Naive thymus-derived CD8-positive, alpha-beta T cell (primary cell): ENCODE measurements at regions not wholly inside any gene's neighbourhood (a gene's known extent, or its start where the extent isn't known, plus 50 kb on each side); places are given as distances from the start of the nearest gene placed in this dataset.

Source experiments
- ATAC-seq, 2 donors: fragments of 150-1000 bp; cut with Tn5 transposase in 1 of 2; sonication (Bioruptor Pico), chemical (Tn5 transposase) in 1 of 2; 1 replicate in 1 of 2; 2 replicates in 1 of 2; pipeline ENCODE4 v1.10.0; 2021; ENCODE audit warnings: mild to moderate bottlenecking in 2 of 2, moderate library complexity in 2 of 2
- POLR2A ChIA-PET: fragments of 350-600 bp; sonication (Branson Sonifier 250); formaldehyde crosslinking; loops from one replicate; lab custom pipeline; 2021; ENCODE audit warnings: antibody characterized with exemption; lab: Charles Lee
- DNase-seq, 10 donors: peaks; one replicate each; pipeline versions ENCODE4 v3.0.0 to v3.0.0-alpha.2; 2020 to 2022
- H3K27ac Mint-ChIP-seq, 10 donors: one replicate each; pipeline ENCODE4 v1.8.0; 2020 to 2022; ENCODE audit warnings: mild to moderate bottlenecking in 10 of 10, mixed read lengths in 10 of 10, moderate library complexity in 4 of 10, inconsistent platforms in 1 of 10
- H3K27me3 Mint-ChIP-seq, 5 donors: one replicate each; pipeline ENCODE4 v1.8.0; 2021 to 2022; ENCODE audit warnings: mixed read lengths in 5 of 5
- H3K36me3 Mint-ChIP-seq, 3 donors: one replicate each; pipeline ENCODE4 v1.8.0; 2020 to 2022; ENCODE audit warnings: mixed read lengths in 3 of 3, mild to moderate bottlenecking in 2 of 3, inconsistent platforms in 1 of 3
- H3K4me1 Mint-ChIP-seq, 4 donors: one replicate each; pipeline ENCODE4 v1.8.0; 2021 to 2022; ENCODE audit warnings: mixed read lengths in 4 of 4
- H3K4me3 Mint-ChIP-seq, 10 donors: one replicate each; pipeline ENCODE4 v1.8.0; 2020 to 2022; ENCODE audit warnings: mild to moderate bottlenecking in 10 of 10, mixed read lengths in 10 of 10, moderate library complexity in 6 of 10, inconsistent platforms in 1 of 10
- H3K9me3 Mint-ChIP-seq, 9 donors: one replicate each; pipeline ENCODE4 v1.8.0; 2020 to 2022; ENCODE audit warnings: mixed read lengths in 9 of 9, mild to moderate bottlenecking in 3 of 9, inconsistent platforms in 1 of 9, moderate library complexity in 1 of 9

DNA sequence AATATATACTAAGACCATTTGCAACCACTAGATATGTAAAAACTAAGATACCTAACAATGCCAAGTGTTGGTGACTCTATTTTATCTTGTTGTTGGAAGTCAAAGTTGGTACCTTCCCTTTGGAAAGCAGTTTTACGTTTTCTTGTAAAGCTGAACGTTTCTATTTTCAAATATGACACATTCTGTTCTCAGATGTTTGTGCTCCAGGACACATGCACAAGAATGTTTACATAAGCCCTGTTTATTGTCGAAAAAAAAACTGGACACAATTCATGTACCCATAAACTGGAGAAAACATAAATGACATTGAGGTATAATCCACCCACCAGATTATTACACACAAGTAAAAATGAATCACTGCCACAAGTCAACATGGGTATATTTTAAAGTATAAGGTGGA is 967.4 kb downstream of the BCL11B start:
- Mint-ChIP-seq H3K4me1 (peaks cover 0 to 24% (median 11%) of the 10 kb centered on the region in 4 donors), H3K27me3 (no peaks in the 10 kb centered on the region), H3K4me3 (no peak overlapping the region), H3K9me3 (peaks cover 0 to 3% (median 0%) of the 10 kb centered on the region in 9 donors), H3K27ac (no peak overlapping the region), H3K36me3 (peaks cover 0 to 3% (median 0%) of the 10 kb centered on the region in 3 donors)
- no peak for DNase-seq
- POLR2A ChIA-PET, result no interaction called here
- no peak for ATAC-seq

DNA sequence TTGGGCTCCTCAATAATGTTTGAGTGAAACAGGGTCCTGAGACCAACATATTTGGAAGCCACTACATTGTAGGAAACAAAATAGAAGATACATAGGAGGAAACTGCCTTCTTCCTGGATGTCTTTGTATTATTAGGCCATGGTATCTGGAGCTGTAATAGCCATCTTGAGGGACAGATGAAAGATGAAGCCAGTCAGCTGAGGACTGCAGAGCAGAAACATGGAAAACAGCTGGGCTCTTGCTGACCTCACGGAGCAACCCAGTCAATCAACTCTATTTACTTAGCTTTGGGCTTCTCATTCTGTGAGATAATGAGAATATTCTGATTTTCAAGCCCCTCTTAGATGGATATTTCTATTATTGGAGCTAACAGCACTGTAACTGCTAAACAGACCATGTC is 962.4 kb downstream of the BCL11B start:
- Mint-ChIP-seq H3K27me3 (no peaks in the 10 kb centered on the region), H3K36me3 (peaks cover 0 to 1% (median 0%) of the 10 kb centered on the region in 3 donors), H3K9me3 (peaks cover 0 to 4% (median 0%) of the 10 kb centered on the region in 9 donors), H3K4me1 (peaks cover 0 to 14% (median 6%) of the 10 kb centered on the region in 4 donors), H3K4me3 (no peak overlapping the region), H3K27ac (peak overlapping the region in 1 of 10 donors; percentile 14)
- no peak for DNase-seq
- no peak for ATAC-seq
- POLR2A ChIA-PET, result no interaction called here

DNA sequence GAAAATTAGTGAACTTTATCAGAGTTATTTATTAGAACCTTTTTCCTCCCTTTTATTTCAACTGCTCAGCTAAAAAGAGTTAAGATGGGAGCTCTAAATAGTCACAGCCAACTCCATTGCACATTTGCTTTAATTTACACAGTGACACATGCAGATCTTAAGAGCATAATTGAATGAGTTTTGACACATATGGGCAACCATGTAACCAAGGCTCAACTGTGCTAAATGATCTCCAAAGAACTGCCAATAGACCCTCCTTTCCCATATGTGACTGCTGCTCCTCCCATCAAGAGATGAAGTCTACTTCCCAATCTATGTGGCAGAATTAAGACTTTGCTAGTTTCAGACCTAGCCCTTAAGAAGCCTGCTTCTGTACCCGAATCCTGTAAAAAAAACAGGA is 960.0 kb downstream of the BCL11B start:
- H3K36me3 Mint-ChIP-seq, result no peaks in the 10 kb centered on the region

DNA sequence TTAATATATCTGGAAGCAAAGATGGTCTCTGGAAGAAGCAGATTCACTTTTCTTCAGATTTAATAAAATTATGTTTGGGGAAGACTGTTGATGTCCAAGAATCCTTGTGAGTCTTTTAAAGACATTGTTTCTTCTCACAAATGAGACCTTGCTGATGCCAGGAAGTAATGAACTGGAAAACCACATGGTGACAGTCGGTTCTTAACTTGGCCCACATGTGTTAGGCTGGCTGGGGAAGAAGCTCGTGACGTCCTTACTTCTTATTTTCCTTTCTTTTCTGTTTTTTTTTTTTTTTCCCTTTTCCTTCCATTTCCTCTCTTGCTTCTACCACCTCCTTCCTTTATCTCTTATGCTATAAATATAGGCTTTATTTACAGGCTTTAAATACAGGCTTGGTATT is 950.2 kb downstream of the BCL11B start:
- Mint-ChIP-seq H3K9me3 (peaks cover 0 to 15% (median 9%) of the 10 kb centered on the region in 9 donors), H3K27ac (peak overlapping the region in 5 of 10 donors; percentile 4 to 61 (median 54)), H3K27me3 (no peaks in the 10 kb centered on the region), H3K4me1 (peaks cover 19 to 29% (median 21%) of the 10 kb centered on the region in 4 donors), H3K4me3 (peak overlapping the region in 4 of 10 donors; percentile 1 to 53 (median 28)), H3K36me3 (peaks cover 0 to 11% (median 11%) of the 10 kb centered on the region in 3 donors)
- ATAC-seq (no peak), DNase-seq (no peak)
- POLR2A ChIA-PET, result no interaction called here

More for the DNA sequence above, 960.0 kb downstream of the BCL11B start:
- H3K9me3 Mint-ChIP-seq, result peaks cover 0 to 3% (median 0%) of the 10 kb centered on the region in 9 donors
- DNase-seq, result no peak
- H3K4me1 Mint-ChIP-seq, result peaks cover 0 to 11% (median 2%) of the 10 kb centered on the region in 4 donors
- ATAC-seq, result no peak
- H3K27me3 Mint-ChIP-seq, result no peaks in the 10 kb centered on the region
- no peak overlapping the region for H3K4me3 Mint-ChIP-seq
- peak overlapping the region in 1 of 10 donors; percentile 48 for H3K27ac Mint-ChIP-seq
- POLR2A ChIA-PET, result no interaction called here

DNA sequence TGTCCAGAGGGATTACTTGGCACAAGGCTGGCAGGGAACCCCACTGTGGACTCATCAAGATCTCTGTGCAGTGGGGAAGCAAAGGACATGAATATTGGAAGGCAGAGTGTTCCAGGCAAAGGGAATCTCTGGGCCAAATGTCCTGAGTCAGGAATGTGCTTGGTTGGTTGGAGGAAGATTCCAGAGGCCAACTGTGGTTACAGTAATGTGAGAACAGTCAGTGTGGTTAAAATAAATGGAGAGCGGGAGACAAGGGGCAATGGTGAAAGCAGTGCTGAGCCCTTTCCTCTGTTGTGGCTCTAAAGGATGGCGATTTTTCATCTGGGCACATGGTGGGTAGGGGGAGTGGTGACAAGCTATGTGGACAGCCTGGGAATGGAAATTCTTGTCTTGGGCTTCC is 948.2 kb downstream of the BCL11B start:
- Mint-ChIP-seq H3K27ac (peak overlapping the region in 4 of 10 donors; percentile 17 to 49 (median 34)), H3K27me3 (no peaks in the 10 kb centered on the region), H3K9me3 (peaks cover 0 to 14% (median 8%) of the 10 kb centered on the region in 9 donors), H3K4me3 (no peak overlapping the region), H3K36me3 (peaks cover 0 to 13% (median 10%) of the 10 kb centered on the region in 3 donors), H3K4me1 (peaks cover 19 to 29% (median 21%) of the 10 kb centered on the region in 4 donors)
- no peak for ATAC-seq
- DNase-seq, result no peak
- POLR2A ChIA-PET, result interaction anchor here (0.7 kb wide), 1 partner anchor 15 kb away, joined by 3 read pairs; no protein-coding TSS in a partner anchor

DNA sequence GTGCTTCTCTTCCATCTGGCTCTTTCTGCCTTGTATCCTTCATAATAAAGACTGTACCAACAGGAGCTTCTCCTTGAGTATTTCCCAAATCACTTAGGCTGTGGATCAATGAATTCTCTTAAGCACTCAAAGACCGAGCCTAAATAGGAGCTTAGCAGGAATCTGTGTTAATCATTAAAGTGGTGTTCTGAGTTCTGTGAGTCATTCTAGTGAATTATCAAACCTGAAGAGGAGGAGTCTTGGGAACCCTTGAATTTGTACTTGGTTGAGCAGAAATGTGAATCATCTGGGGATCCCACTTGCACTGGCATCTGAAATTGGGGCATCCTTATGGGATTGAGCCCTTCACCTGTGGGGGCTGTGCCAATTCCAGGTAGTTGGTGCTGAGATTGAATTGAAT is 946.2 kb downstream of the BCL11B start:
- no peaks in the 10 kb centered on the region for H3K27me3 Mint-ChIP-seq
- peaks cover 0 to 7% (median 2%) of the 10 kb centered on the region in 3 donors for H3K36me3 Mint-ChIP-seq
- peaks cover 0 to 12% (median 2%) of the 10 kb centered on the region in 9 donors for H3K9me3 Mint-ChIP-seq
- POLR2A ChIA-PET, result interaction anchor here (0.5 kb wide), 1 partner anchor 570 kb away, joined by 3 read pairs; no protein-coding TSS in a partner anchor
- peak overlapping the region in 1 of 10 donors; percentile 47 for H3K27ac Mint-ChIP-seq
- H3K4me1 Mint-ChIP-seq, result peaks cover 19 to 29% (median 21%) of the 10 kb centered on the region in 4 donors
- no peak for ATAC-seq
- no peak overlapping the region for H3K4me3 Mint-ChIP-seq
- DNase-seq, result no peak

GRCh38 chr14:98328496-98328895 is 943.5 kb downstream of the BCL11B start:
- Mint-ChIP-seq H3K27ac (no peak overlapping the region), H3K27me3 (no peaks in the 10 kb centered on the region), H3K4me3 (no peak overlapping the region), H3K4me1 (peaks cover 0 to 10% (median 6%) of the 10 kb centered on the region in 4 donors), H3K36me3 (peaks cover 0 to 7% (median 5%) of the 10 kb centered on the region in 3 donors), H3K9me3 (peaks cover 0 to 15% (median 2%) of the 10 kb centered on the region in 9 donors)
- DNase-seq, result no peak
- POLR2A ChIA-PET, result no interaction called here
- no peak for ATAC-seq

- peaks cover 0 to 13% (median 2%) of the 10 kb centered on the region in 9 donors for H3K9me3 Mint-ChIP-seq
- H3K27ac Mint-ChIP-seq, result no peak overlapping the region
- no peak overlapping the region for H3K4me3 Mint-ChIP-seq
- H3K36me3 Mint-ChIP-seq, result peaks cover 0 to 3% (median 2%) of the 10 kb centered on the region in 3 donors
- POLR2A ChIA-PET, result no interaction called here
- no peak for DNase-seq
- H3K27me3 Mint-ChIP-seq, result no peaks in the 10 kb centered on the region
- H3K4me1 Mint-ChIP-seq, result peaks cover 0 to 9% (median 2%) of the 10 kb centered on the region in 4 donors
- no peak for ATAC-seq
Measured at GRCh38 chr14:98334186-98334585, 937.8 kb downstream of the BCL11B start.

GRCh38 chr14:98341211-98341610 is 930.8 kb downstream of the BCL11B start:
- H3K27ac Mint-ChIP-seq, result no peak overlapping the region
- DNase-seq, result no peak
- peaks cover 0 to 18% (median 0%) of the 10 kb centered on the region in 9 donors for H3K9me3 Mint-ChIP-seq
- no peak for ATAC-seq
- H3K27me3 Mint-ChIP-seq, result no peaks in the 10 kb centered on the region
- POLR2A ChIA-PET, result no interaction called here
- H3K36me3 Mint-ChIP-seq, result peaks cover 0 to 2% (median 0%) of the 10 kb centered on the region in 3 donors
- peaks cover 0 to 27% (median 15%) of the 10 kb centered on the region in 4 donors for H3K4me1 Mint-ChIP-seq
- H3K4me3 Mint-ChIP-seq, result no peak overlapping the region

DNA sequence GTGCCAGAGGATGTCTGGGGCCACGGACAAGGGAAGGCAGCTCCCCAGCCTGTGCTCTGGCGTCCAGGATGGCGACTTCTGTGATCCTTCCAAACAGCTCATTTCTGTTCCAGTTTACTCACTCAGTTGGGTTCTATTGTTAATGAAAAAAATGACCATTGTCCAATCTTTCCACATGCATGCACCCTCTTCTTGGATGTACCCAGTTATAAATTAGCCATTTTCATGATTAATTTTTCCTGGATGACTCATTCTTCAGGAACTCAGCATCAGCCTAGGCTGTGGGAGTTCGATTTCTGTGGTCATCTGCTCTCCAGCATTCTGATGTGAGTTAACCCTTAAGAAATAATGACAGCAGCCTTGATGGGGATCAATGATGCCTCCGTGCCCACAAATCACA is 926.8 kb downstream of the BCL11B start:
- Mint-ChIP-seq H3K9me3 (peaks cover 0 to 10% (median 0%) of the 10 kb centered on the region in 9 donors), H3K4me1 (peaks cover 2 to 57% (median 37%) of the 10 kb centered on the region in 4 donors), H3K27me3 (no peaks in the 10 kb centered on the region), H3K36me3 (peaks cover 0 to 2% (median 0%) of the 10 kb centered on the region in 3 donors), H3K4me3 (no peak overlapping the region), H3K27ac (no peak overlapping the region)
- no peak for ATAC-seq
- DNase-seq, result no peak
- POLR2A ChIA-PET, result no interaction called here

DNA sequence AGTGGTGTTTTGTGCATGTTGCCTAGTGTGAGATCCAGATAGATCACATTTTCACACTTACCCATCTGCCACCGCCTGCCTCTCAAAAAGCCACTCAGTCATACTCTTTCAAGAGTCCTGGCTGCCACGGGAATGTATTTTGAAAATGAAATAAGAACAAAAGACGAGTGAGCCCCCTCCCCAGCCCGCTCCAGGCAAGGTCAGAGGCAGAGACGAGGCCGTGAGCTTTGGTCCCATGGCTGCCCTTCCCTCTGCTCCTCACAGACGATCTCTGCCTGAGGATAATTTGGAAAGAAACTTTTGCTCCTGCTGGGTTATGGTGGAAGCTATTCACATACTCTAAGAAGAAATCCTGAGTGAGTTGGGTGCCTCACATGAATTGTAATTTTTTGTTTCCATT is 924.3 kb downstream of the BCL11B start:
- peaks cover 0 to 2% (median 0%) of the 10 kb centered on the region in 3 donors for H3K36me3 Mint-ChIP-seq
- DNase-seq, result no peak
- POLR2A ChIA-PET, result no interaction called here
- H3K27ac Mint-ChIP-seq, result peak overlapping the region in 1 of 10 donors; percentile 40
- H3K9me3 Mint-ChIP-seq, result no peaks in the 10 kb centered on the region
- H3K4me1 Mint-ChIP-seq, result peaks cover 7 to 68% (median 41%) of the 10 kb centered on the region in 4 donors
- ATAC-seq, result no peak
- no peak overlapping the region for H3K4me3 Mint-ChIP-seq
- H3K27me3 Mint-ChIP-seq, result no peaks in the 10 kb centered on the region

GRCh38 chr14:98348505-98348904 is 923.5 kb downstream of the BCL11B start:
- H3K27ac Mint-ChIP-seq, result no peak overlapping the region
- peaks cover 7 to 68% (median 43%) of the 10 kb centered on the region in 4 donors for H3K4me1 Mint-ChIP-seq
- POLR2A ChIA-PET, result no interaction called here
- peaks cover 0 to 2% (median 0%) of the 10 kb centered on the region in 3 donors for H3K36me3 Mint-ChIP-seq
- H3K27me3 Mint-ChIP-seq, result no peaks in the 10 kb centered on the region
- H3K4me3 Mint-ChIP-seq, result no peak overlapping the region
- DNase-seq (no peak), ATAC-seq (no peak)
- no peaks in the 10 kb centered on the region for H3K9me3 Mint-ChIP-seq

GRCh38 chr14:98350213-98350612 is 921.8 kb downstream of the BCL11B start:
- Mint-ChIP-seq H3K4me3 (peak overlapping the region in 1 of 10 donors; percentile 4), H3K4me1 (peaks cover 7 to 58% (median 38%) of the 10 kb centered on the region in 4 donors), H3K27me3 (no peaks in the 10 kb centered on the region), H3K36me3 (peaks cover 0 to 2% (median 0%) of the 10 kb centered on the region in 3 donors), H3K9me3 (no peaks in the 10 kb centered on the region), H3K27ac (peak overlapping the region in 4 of 10 donors; percentile 5 to 66 (median 56))
- POLR2A ChIA-PET, result no interaction called here
- ATAC-seq (no peak), DNase-seq (no peak)
